ENCODE measurements at regions not wholly inside any gene's neighbourhood (a gene's known extent, or its start where the extent isn't known, plus 50 kb on each side); places are given as distances from the start of the nearest gene placed in this dataset.
"Not testable (repeated sequence)": the region's sequence is repeated elsewhere in the genome, so short reads cannot be mapped to it uniquely, and the experiment has no call there.

GRCh38 chr4:57191523-57192034, 81.4 kb upstream of the IGFBP7 start:
- DNase-seq (ENCODE audit: insufficient read length, low spot score) (no peak), FAIRE-seq (no peak)
- TF ChIP-seq CTCF (IDR thresholded peaks at IDR 0.05; ENCODE audit: insufficient read depth, missing control alignments): no peak

GRCh38 chr4:57190601-57191481, 80.7 kb upstream of the IGFBP7 start:
- TF ChIP-seq CTCF (IDR thresholded peaks at IDR 0.05; ENCODE audit: insufficient read depth, missing control alignments): peak; percentile 73
- peak; percentile 80 for FAIRE-seq
- peak; percentile 42 for DNase-seq (ENCODE audit: insufficient read length, low spot score)

GRCh38 chr4:57187246-57187645, 77.1 kb upstream of the IGFBP7 start:
- no peak for DNase-seq (ENCODE audit: insufficient read length, low spot score)
- FAIRE-seq: no peak

GRCh38 chr4:57184378-57185029, 74.3 kb upstream of the IGFBP7 start:
- DNase-seq (ENCODE audit: insufficient read length, low spot score): no peak
- no peak for TF ChIP-seq CTCF (IDR thresholded peaks at IDR 0.05; ENCODE audit: insufficient read depth, missing control alignments)
- no peak for FAIRE-seq

More at GRCh38 chr4:57187246-57187645, 77.1 kb upstream of the IGFBP7 start:
- no peak for TF ChIP-seq CTCF (IDR thresholded peaks at IDR 0.05; ENCODE audit: insufficient read depth, missing control alignments)

GRCh38 chr4:57182132-57182874, 72.1 kb upstream of the IGFBP7 start:
- no peak for TF ChIP-seq CTCF (IDR thresholded peaks at IDR 0.05; ENCODE audit: insufficient read depth, missing control alignments)
- no peak for FAIRE-seq
- DNase-seq (ENCODE audit: insufficient read length, low spot score): no peak

GRCh38 chr4:57173136-57173535, 63.0 kb upstream of the IGFBP7 start:
- not testable (repeated sequence) for DNase-seq (ENCODE audit: insufficient read length, low spot score); FAIRE-seq

- FAIRE-seq (no peak), DNase-seq (ENCODE audit: insufficient read length, low spot score) (no peak)
- TF ChIP-seq CTCF (IDR thresholded peaks at IDR 0.05; ENCODE audit: insufficient read depth, missing control alignments): no peak
Measured at GRCh38 chr4:57172065-57172464, 61.9 kb upstream of the IGFBP7 start.

Measured in D721Med (cell line).